ENCODE measurements at regions not wholly inside any gene's neighbourhood (a gene's known extent, or its start where the extent isn't known, plus 50 kb on each side); places are given as distances from the start of the nearest gene placed in this dataset.

GRCh38 chr3:101941318-101942040 is 92.2 kb downstream of the NFKBIZ start:
- TF ChIP-seq CTCF (IDR thresholded peaks at IDR 0.05; ENCODE audit: poor library complexity, severe bottlenecking) = no peak
- TF ChIP-seq TAF1 (IDR thresholded peaks at IDR 0.05; ENCODE audit: low read depth) = no peak
- TF ChIP-seq EZH2 (IDR thresholded peaks at IDR 0.05; ENCODE audit: borderline replicate concordance, insufficient read depth, low read length, poor library complexity, severe bottlenecking) = no peak
- TF ChIP-seq POLR2AphosphoS5 (IDR thresholded peaks at IDR 0.05) = no peak
- TF ChIP-seq REST (IDR thresholded peaks at IDR 0.05; ENCODE audit: borderline replicate concordance) = no peak
- TF ChIP-seq EP300 (conservative IDR thresholded peaks at IDR 0.05; ENCODE audit: poor library complexity, severe bottlenecking) = no peak
- TF ChIP-seq SMC3 (conservative IDR thresholded peaks at IDR 0.05; ENCODE audit: poor library complexity) = no peak
- no peak for TF ChIP-seq RAD21 (conservative IDR thresholded peaks at IDR 0.05)
